ENCODE measurements at regions not wholly inside any gene's neighbourhood (a gene's known extent, or its start where the extent isn't known, plus 50 kb on each side); places are given as distances from the start of the nearest gene placed in this dataset.

GRCh38 chr2:34738691-34739090, 1139.6 kb upstream of the FAM98A start:
- no peak for TF ChIP-seq POLR2A (IDR thresholded peaks at IDR 0.05; ENCODE audit: low read depth, low read length)
- no peak for TF ChIP-seq TAF1 (IDR thresholded peaks at IDR 0.05; ENCODE audit: borderline replicate concordance, low read depth, low read length)
